HCT116 (cell line): ENCODE measurements at regions not wholly inside any gene's neighbourhood (a gene's known extent, or its start where the extent isn't known, plus 50 kb on each side); places are given as distances from the start of the nearest gene placed in this dataset.

Experiments used
- ATAC-seq: fragments of 200-7000 bp; cut with Tn5 transposase; 2 replicates; pipeline ENCODE4 v1.9.1; 2020; ENCODE audit warnings: mild to moderate bottlenecking, moderate library complexity
- BruUV-seq: library from RNA; stranded (reverse); fragments of 400-500 nt; replicated peaks from 2 replicates; lab custom pipeline; 2021; lab: Mats Ljungman, UMichigan
- CTCF ChIA-PET: fragments of 300-600 bp; sonication (Branson Sonifier 250); formaldehyde crosslinking; loops from one replicate; lab custom pipeline; 2021; ENCODE audit warnings: antibody characterized with exemption; lab: Charles Lee
- POLR2A ChIA-PET: fragments of 300-600, 350-600 bp; sonication (Branson Sonifier 250); formaldehyde crosslinking; loops from one replicate; lab custom pipeline; 2021; ENCODE audit warnings: antibody characterized with exemption; lab: Charles Lee
- RAD21 ChIA-PET, 2 experiments: fragments of 300-600 bp; sonication (Branson Sonifier 250); formaldehyde crosslinking; loops; one replicate each; lab custom pipeline; 2023; ENCODE audit warnings: low total read pairs in 2 of 2; ENCODE audit not compliant: uncharacterized antibody in 2 of 2, unreplicated experiment in 2 of 2, low non-redundant PET in 1 of 2; lab: Charles Lee
- DNase-seq: peaks from one replicate; pipeline ENCODE4 v3.0.0-alpha.2; 2010; ENCODE audit warnings: low read depth, low spot score
- H2AFZ ChIP-seq: fragments of 200-600 bp; shearing (Covaris generic), sonication (generic); 2 replicates; pipeline ENCODE4 v1.6.1; 2017; ENCODE audit warnings: low read depth, mixed run types, mixed read lengths, antibody characterized with exemption, low read length; ENCODE audit not compliant: poor library complexity, severe bottlenecking
- H3K27ac ChIP-seq: 2 replicates; pipeline ENCODE4 v1.5.1; 2012; ENCODE audit warnings: low read depth, low read length
- H3K27me3 ChIP-seq: fragments of 200-600 bp; sonication (generic); 2 replicates; pipeline ENCODE4 v1.6.1; 2016; ENCODE audit warnings: mixed run types, low read length, mixed read lengths; ENCODE audit not compliant: insufficient read depth
- H3K36me3 ChIP-seq, 2 experiments: fragments of 200-500 bp in 1 of 2; fragments of 200-600 bp in 1 of 2; sonication (Bioruptor generic) in 1 of 2; sonication (generic) in 1 of 2; 2 replicates each; pipeline versions ENCODE4 v1.5.1 to v1.6.1; 2014 to 2016; ENCODE audit warnings: low read length in 2 of 2, inconsistent platforms in 1 of 2, mixed read lengths in 1 of 2, mixed run types in 1 of 2; ENCODE audit not compliant: insufficient read depth in 2 of 2, control insufficient read depth in 1 of 2
- H3K4me1 ChIP-seq, 2 experiments: fragments of 200-600 bp in 1 of 2; sonication (generic) in 1 of 2; 2 replicates each; pipeline versions ENCODE4 v1.5.1 to v1.6.1; 2012 to 2017; ENCODE audit warnings: low read length in 2 of 2, inconsistent platforms in 1 of 2, mild to moderate bottlenecking in 1 of 2, mixed read lengths in 1 of 2, mixed run types in 1 of 2, moderate library complexity in 1 of 2; ENCODE audit not compliant: insufficient read depth in 2 of 2, control insufficient read depth in 1 of 2
- H3K4me2 ChIP-seq: fragments of 200-600 bp; sonication (generic); 2 replicates; pipeline ENCODE4 v1.6.1; 2017; ENCODE audit warnings: mixed run types, low read length, mixed read lengths
- H3K4me3 ChIP-seq, 2 experiments: fragments of 200-600 bp in 1 of 2; sonication (generic) in 1 of 2; replicated peaks in 1 of 2; 2 replicates each; pipeline ENCODE4 v1.5.1; 2011 to 2016; ENCODE audit warnings: low read length in 2 of 2, control low read depth in 1 of 2, low read depth in 1 of 2, mild to moderate bottlenecking in 1 of 2, mixed read lengths in 1 of 2, mixed run types in 1 of 2
- H3K79me2 ChIP-seq: fragments of 200-600 bp; sonication (generic); 2 replicates; pipeline ENCODE4 v1.6.1; 2017; ENCODE audit warnings: mild to moderate bottlenecking, mixed run types, low read length, moderate library complexity, mixed read lengths; ENCODE audit not compliant: insufficient read depth
- H3K9ac ChIP-seq: fragments of 200-600 bp; sonication (generic); 2 replicates; pipeline ENCODE4 v1.6.1; 2016; ENCODE audit warnings: low read length, mixed read lengths
- H3K9me2 ChIP-seq: fragments of 200-600 bp; sonication (generic), shearing (Covaris generic); 2 replicates; pipeline ENCODE4 v1.6.1; 2017; ENCODE audit warnings: mixed run types, mild to moderate bottlenecking, moderate library complexity; ENCODE audit not compliant: insufficient read depth
- H3K9me3 ChIP-seq, 2 experiments: fragments of 200-500 bp in 1 of 2; fragments of 200-600 bp in 1 of 2; sonication (Bioruptor generic) in 1 of 2; sonication (generic) in 1 of 2; 2 replicates each; pipeline ENCODE4 v1.6.1; 2014 to 2017; ENCODE audit warnings: low read length in 2 of 2, mixed read lengths in 2 of 2, inconsistent platforms in 1 of 2, low read depth in 1 of 2, mild to moderate bottlenecking in 1 of 2, mixed run types in 1 of 2, moderate library complexity in 1 of 2; ENCODE audit not compliant: control insufficient read depth in 1 of 2, insufficient read depth in 1 of 2
- H4K20me1 ChIP-seq: fragments of 200-600 bp; sonication (generic), shearing (Covaris generic); 2 replicates; pipeline ENCODE4 v1.6.1; 2017; ENCODE audit warnings: mixed run types, mild to moderate bottlenecking, moderate library complexity; ENCODE audit not compliant: insufficient read depth
- CBX3 ChIP-seq: IDR thresholded peaks from 2 replicates; pipeline ENCODE4 v1.6.1; 2012; ENCODE audit warnings: low read depth
- CEBPB ChIP-seq: IDR thresholded peaks from 2 replicates; pipeline ENCODE4 v1.6.1; 2012; ENCODE audit warnings: low read depth
- EGR1 ChIP-seq: IDR thresholded peaks from 2 replicates; pipeline ENCODE4 v1.6.1; 2012; ENCODE audit warnings: low read depth
- EZH2phosphoT487 ChIP-seq: fragments of 200-600 bp; IDR thresholded peaks from 2 replicates; pipeline ENCODE4 v1.6.1; 2018; ENCODE audit warnings: antibody characterized with exemption, borderline replicate concordance
- FOSL1 ChIP-seq: IDR thresholded peaks from 2 replicates; pipeline ENCODE4 v1.6.1; 2012; ENCODE audit warnings: low read depth
- JUND ChIP-seq: IDR thresholded peaks from 2 replicates; pipeline ENCODE4 v1.6.1; 2012
- POLR2A ChIP-seq: IDR thresholded peaks from 2 replicates; pipeline ENCODE4 v1.7.0; 2011; ENCODE audit warnings: borderline replicate concordance; ENCODE audit not compliant: insufficient read depth, insufficient read length; ENCODE audit errors: extremely low read depth
- RAD21 ChIP-seq: IDR thresholded peaks from 2 replicates; pipeline ENCODE4 v1.6.1; 2012; ENCODE audit warnings: low read depth, mild to moderate bottlenecking
- SIN3A ChIP-seq: IDR thresholded peaks from 2 replicates; pipeline ENCODE4 v1.6.1; 2012; ENCODE audit warnings: low read depth
- SP1 ChIP-seq: IDR thresholded peaks from 2 replicates; pipeline ENCODE4 v1.6.1; 2012; ENCODE audit warnings: low read depth
- SRF ChIP-seq: IDR thresholded peaks from 2 replicates; pipeline ENCODE4 v1.6.1; 2012; ENCODE audit warnings: low read depth
- TCF7L2 ChIP-seq: IDR thresholded peaks from 2 replicates; pipeline ENCODE4 v1.7.0; 2011; ENCODE audit warnings: borderline replicate concordance, inconsistent platforms; ENCODE audit not compliant: insufficient read depth, insufficient read length; ENCODE audit errors: extremely low read depth
- YY1 ChIP-seq: IDR thresholded peaks from 2 replicates; pipeline ENCODE4 v1.6.1; 2011; ENCODE audit warnings: low read length, low read depth, moderate library complexity, mild to moderate bottlenecking; ENCODE audit not compliant: insufficient replicate concordance; ENCODE audit errors: extremely low read depth
- ZNF274 ChIP-seq: fragments of 200-500 bp; sonication (Bioruptor generic); IDR thresholded peaks from 2 replicates; pipeline ENCODE4 v1.6.1; 2014; ENCODE audit warnings: mild to moderate bottlenecking, low read depth, low read length, inconsistent platforms
- intact Hi-C: fragments of 100-400 bp; cut with micrococcal nuclease; formaldehyde crosslinking; loops from 2 replicates; pipeline ENCODE4 v1.10.0; 2022
- TF ChIP-seq, protein P1 (sequence below): IDR thresholded peaks from 2 replicates; pipeline ENCODE4 v1.6.1; 2012
- TF ChIP-seq, protein P2 (sequence below): IDR thresholded peaks from 2 replicates; pipeline ENCODE4 v1.6.1; 2012
- TF ChIP-seq, protein P3 (sequence below), 3 experiments: fragments of 200-600 bp in 1 of 3; sonication (generic) in 1 of 3; IDR thresholded peaks in 2 of 3; conservative IDR thresholded peaks in 1 of 3; 2 replicates each; pipeline ENCODE4 v1.5.1; 2012 to 2017; ENCODE audit warnings: low read depth in 2 of 3, low read length in 2 of 3, antibody characterized with exemption in 1 of 3, borderline replicate concordance in 1 of 3, control low read depth in 1 of 3, mild to moderate bottlenecking in 1 of 3, mixed read lengths in 1 of 3, mixed run types in 1 of 3, moderate library complexity in 1 of 3; ENCODE audit not compliant: insufficient read depth in 1 of 3
- TF ChIP-seq, protein P4 (sequence below): IDR thresholded peaks from 2 replicates; pipeline ENCODE4 v1.6.1; 2012; ENCODE audit warnings: low read depth

DNA sequence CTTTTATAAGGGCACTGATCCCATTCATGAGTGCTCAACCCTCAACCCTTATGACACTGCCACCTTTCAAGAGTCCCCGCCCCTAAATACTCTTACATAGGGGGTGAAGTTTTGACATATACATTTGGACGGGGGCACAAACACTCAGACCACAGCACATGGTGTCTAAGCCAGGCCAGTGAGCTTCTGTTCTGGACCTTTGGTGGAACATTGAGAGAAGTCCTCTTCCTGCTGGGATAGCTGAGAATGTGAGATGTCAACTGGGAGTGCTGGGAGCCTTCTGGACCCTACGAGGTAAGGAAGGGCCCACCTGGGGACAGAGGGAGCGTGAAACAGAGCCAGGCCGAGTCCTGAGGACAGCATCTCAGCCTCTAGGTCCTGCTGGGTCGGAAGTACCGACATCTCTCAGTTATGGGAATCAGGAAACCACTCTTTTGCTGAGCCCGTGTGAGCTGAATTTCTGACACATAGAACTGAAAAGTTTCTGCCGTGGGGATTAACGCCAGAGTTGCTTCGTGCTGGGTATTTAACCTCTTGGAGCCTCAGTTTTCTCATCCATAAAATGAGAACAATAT lies 114.9 kb downstream of the PDCL3 start:
- no peak overlapping the region for H2AFZ ChIP-seq
- H4K20me1 ChIP-seq: no peaks in the 10 kb centered on the region
- H3K9me2 ChIP-seq: no peaks in the 10 kb centered on the region
- H3K9ac ChIP-seq: no peak overlapping the region
- ATAC-seq: no peak
- no peak overlapping the region for H3K27ac ChIP-seq
- H3K4me2 ChIP-seq: no peak overlapping the region
- RAD21 ChIA-PET: no interaction called here
- DNase-seq: no peak
- no peaks in the 10 kb centered on the region for H3K4me1 ChIP-seq
- no TSS peak for BruUV-seq
- H3K27me3 ChIP-seq: no peaks in the 10 kb centered on the region
- intact Hi-C loops: no loop called here
- CTCF ChIA-PET: no interaction called here
- H3K9me3 ChIP-seq: no peaks in the 10 kb centered on the region
- H3K79me2 ChIP-seq: no peaks in the 10 kb centered on the region
- POLR2A ChIA-PET: no interaction called here
- H3K4me3 ChIP-seq: no peak overlapping the region
- TF ChIP-seq POLR2A (no peak), SIN3A (no peak), CBX3 (no peak), YY1 (no peak), CEBPB (no peak), RAD21 (no peak), SP1 (no peak), JUND (no peak), EZH2phosphoT487 (no peak), TCF7L2 (no peak), FOSL1 (no peak), ZNF274 (no peak), EGR1 (no peak), SRF (no peak)
- TF ChIP-seq, protein P1, sequence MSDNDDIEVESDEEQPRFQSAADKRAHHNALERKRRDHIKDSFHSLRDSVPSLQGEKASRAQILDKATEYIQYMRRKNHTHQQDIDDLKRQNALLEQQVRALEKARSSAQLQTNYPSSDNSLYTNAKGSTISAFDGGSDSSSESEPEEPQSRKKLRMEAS: no peak
- TF ChIP-seq, protein P2, sequence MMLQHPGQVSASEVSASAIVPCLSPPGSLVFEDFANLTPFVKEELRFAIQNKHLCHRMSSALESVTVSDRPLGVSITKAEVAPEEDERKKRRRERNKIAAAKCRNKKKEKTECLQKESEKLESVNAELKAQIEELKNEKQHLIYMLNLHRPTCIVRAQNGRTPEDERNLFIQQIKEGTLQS: no peak
- TF ChIP-seq, protein P3, sequence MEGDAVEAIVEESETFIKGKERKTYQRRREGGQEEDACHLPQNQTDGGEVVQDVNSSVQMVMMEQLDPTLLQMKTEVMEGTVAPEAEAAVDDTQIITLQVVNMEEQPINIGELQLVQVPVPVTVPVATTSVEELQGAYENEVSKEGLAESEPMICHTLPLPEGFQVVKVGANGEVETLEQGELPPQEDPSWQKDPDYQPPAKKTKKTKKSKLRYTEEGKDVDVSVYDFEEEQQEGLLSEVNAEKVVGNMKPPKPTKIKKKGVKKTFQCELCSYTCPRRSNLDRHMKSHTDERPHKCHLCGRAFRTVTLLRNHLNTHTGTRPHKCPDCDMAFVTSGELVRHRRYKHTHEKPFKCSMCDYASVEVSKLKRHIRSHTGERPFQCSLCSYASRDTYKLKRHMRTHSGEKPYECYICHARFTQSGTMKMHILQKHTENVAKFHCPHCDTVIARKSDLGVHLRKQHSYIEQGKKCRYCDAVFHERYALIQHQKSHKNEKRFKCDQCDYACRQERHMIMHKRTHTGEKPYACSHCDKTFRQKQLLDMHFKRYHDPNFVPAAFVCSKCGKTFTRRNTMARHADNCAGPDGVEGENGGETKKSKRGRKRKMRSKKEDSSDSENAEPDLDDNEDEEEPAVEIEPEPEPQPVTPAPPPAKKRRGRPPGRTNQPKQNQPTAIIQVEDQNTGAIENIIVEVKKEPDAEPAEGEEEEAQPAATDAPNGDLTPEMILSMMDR (IDR thresholded peaks at IDR 0.05 in 2 of 3, conservative IDR thresholded peaks at IDR 0.05 in 1 of 3; ENCODE audit: borderline replicate concordance in 1 of 3, insufficient read depth in 1 of 3, low read depth in 2 of 3, low read length in 2 of 3): no peak
- TF ChIP-seq, protein P4, sequence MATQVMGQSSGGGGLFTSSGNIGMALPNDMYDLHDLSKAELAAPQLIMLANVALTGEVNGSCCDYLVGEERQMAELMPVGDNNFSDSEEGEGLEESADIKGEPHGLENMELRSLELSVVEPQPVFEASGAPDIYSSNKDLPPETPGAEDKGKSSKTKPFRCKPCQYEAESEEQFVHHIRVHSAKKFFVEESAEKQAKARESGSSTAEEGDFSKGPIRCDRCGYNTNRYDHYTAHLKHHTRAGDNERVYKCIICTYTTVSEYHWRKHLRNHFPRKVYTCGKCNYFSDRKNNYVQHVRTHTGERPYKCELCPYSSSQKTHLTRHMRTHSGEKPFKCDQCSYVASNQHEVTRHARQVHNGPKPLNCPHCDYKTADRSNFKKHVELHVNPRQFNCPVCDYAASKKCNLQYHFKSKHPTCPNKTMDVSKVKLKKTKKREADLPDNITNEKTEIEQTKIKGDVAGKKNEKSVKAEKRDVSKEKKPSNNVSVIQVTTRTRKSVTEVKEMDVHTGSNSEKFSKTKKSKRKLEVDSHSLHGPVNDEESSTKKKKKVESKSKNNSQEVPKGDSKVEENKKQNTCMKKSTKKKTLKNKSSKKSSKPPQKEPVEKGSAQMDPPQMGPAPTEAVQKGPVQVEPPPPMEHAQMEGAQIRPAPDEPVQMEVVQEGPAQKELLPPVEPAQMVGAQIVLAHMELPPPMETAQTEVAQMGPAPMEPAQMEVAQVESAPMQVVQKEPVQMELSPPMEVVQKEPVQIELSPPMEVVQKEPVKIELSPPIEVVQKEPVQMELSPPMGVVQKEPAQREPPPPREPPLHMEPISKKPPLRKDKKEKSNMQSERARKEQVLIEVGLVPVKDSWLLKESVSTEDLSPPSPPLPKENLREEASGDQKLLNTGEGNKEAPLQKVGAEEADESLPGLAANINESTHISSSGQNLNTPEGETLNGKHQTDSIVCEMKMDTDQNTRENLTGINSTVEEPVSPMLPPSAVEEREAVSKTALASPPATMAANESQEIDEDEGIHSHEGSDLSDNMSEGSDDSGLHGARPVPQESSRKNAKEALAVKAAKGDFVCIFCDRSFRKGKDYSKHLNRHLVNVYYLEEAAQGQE: no peak
- no peaks in the 10 kb centered on the region for H3K36me3 ChIP-seq
